HG02623 (cell line): ENCODE measurements at regions not wholly inside any gene's neighbourhood (a gene's known extent, or its start where the extent isn't known, plus 50 kb on each side); places are given as distances from the start of the nearest gene placed in this dataset.
"Not testable (repeated sequence)": the region's sequence is repeated elsewhere in the genome, so short reads cannot be mapped to it uniquely, and the experiment has no call there.

Source experiments
- ATAC-seq: cut with Tn5 transposase; IDR thresholded peaks from one replicate; pipeline ENCODE4 v1.9.1; 2021; ENCODE audit warnings: moderate library complexity; ENCODE audit not compliant: unreplicated experiment

GRCh38 chr3:161599697-161600096 lies 103.1 kb downstream of the OTOL1 start:
- no peak for ATAC-seq

DNA sequence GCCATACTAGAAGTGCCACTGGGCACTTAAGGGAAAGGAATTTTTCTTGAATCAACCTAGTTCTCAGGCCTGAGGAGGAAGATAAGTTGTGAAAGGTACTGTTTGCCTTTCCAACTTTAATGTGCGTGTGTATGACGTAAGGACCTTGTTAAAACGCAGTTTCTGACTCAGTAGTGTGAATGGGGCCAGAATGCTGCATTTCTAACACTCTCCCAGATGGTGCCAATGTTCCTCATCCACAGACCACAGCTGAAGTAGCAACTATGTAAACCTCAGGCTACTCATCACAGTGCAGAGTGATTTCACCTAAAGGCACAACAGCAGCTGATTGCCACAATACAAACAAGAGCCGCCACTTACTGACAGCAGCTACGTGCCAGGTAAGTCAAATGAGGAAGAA lies 103.6 kb downstream of the OTOL1 start:
- ATAC-seq, result no peak

- ATAC-seq, result no peak
These were observed 105.9 kb downstream of the OTOL1 start for GRCh38 chr3:161602475-161602874.

DNA sequence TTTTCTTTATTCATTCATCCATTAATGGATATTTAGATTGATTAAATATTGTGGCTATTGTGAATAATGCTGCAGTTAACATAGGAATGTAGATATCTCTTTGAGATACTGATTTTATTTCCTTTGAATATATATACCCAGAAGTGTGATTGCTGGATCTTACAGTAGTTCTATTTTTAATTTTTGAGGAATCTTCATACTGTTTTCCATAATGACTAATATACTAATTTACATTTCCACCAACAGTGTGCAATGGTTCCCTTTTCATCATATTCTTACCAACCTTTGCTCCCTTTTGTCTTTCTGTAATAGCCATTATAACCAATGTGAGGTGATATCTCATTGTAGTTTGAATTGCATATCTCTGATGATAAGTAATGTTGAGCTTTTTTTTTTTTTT lies 106.3 kb downstream of the OTOL1 start:
- ATAC-seq, result no peak

GRCh38 chr3:161607056-161607455 lies 110.4 kb downstream of the OTOL1 start:
- no peak for ATAC-seq

DNA sequence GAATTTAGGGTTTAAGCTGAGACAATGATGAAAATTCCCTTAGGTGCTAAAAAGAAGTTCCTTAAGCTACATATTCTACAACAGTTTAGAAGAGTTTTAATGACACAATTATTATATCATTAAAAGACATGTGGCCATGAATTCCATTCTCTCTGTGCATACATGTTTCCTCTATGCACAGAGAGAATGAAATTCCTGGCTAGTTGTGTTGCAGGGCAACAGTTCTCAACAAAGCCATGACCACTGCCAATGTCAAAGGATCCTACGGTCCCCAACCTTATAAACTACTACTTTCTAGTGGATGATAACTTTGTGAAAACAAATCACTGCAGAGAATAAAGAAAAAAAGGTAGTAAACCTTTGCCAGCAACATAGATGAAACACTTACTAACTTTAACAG lies 122.7 kb downstream of the OTOL1 start:
- ATAC-seq, result no peak

DNA sequence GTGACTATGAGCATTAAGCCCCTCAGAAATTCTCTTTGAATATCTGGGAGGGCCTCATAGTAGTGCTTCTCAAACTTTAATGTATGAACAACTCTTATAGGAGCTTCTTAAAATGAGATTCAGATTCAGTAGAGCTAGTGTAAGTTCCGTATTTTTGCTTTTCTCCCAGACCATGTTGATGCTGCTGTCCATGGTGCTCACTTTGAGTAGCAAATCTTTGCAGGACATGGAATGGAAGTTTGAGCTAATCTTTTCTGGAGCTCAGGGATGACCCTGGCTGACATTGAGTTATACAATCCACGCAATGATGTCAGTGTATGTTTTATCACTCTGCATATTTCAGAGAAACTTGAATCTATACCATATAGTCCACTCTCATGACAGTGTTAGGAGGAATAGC lies 134.2 kb downstream of the OTOL1 start:
- no peak for ATAC-seq

DNA sequence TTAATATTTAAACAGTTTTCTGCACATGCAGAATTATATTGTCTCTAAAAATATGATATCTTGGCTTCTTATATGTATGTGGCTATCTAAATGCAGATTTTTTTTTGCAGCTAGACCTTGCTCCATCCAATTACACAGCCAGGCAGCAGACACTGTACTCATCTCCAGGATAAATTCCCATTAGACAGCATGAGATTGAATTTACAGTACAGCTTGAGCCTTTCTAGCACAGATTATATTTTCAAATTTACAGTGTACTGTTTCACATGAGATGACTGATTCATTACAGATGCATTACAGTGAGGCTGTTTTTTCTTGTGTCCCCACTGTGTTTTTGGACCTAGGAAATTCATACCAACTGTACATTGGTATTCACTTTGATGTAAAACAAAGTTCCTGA lies 134.9 kb downstream of the OTOL1 start:
- no peak for ATAC-seq

DNA sequence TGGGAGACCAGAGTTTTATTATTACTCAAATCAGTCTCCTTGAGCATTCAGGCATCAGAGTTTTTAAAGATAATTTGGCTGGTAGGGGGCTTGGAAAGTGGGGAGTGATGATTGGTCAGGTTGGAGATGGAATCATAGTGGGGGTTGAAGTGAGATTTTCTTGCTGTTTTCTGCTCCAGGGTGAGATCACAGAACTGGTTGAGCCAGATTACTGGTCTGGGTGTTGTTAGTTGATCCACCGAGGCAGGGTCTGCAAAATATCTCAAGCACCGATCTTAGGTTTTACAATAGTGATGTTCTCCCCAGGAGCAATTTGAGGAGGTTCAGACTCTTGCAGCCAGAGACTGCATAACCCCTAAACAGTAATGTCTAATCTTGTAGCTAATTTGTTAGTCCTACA lies 141.0 kb downstream of the OTOL1 start:
- no peak for ATAC-seq

DNA sequence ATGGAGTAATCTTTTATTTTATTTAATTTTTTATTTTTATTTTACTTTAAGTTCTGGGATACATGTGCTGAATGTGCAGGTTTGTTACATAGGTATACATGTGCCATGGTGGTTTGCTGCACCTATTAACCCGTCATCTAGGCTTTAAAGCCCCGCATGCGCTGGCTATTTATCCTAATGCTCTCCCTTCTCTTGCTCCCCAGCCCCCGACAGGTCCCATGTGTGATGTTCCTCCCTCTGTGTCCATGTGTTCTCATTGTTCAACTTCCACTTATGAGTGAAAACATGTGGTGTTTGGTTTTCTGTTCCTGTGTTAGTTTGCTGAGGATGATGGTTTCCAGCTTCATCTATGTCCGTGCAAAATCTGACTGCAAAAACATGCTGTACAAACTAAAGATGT lies 142.5 kb downstream of the OTOL1 start:
- not testable (repeated sequence) for ATAC-seq

- no peak for ATAC-seq
These were observed 143.6 kb downstream of the OTOL1 start for GRCh38 chr3:161640181-161640580.

- ATAC-seq, result no peak
These were observed 144.7 kb downstream of the OTOL1 start for GRCh38 chr3:161641287-161641686.

GRCh38 chr3:161644891-161645635 lies 148.5 kb downstream of the OTOL1 start:
- ATAC-seq, result no peak

DNA sequence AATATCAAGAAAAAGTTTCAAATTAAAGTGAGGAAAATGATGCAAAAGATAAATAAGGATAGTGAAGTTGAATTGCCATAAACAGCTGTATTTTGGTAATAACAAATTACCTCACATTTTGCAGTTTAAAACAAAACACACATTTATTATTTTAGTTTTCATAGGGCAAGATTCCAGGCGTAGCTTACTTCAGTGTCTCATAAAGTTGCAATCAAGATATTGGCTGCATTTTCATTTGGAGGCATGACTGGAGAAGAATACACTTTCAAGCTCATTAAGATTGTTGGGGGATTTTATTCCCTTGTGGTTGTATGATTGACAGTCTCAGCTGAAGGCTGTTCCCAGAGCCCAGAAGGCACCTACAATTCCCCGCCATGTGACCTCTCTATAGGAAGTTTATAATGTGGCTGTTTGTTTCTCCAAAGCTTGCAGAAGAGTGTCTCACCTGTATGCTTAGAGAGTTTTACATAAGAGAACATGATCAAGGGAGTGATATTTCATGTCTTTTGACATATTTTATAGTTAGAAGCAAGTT lies 151.4 kb downstream of the OTOL1 start:
- no peak for ATAC-seq

DNA sequence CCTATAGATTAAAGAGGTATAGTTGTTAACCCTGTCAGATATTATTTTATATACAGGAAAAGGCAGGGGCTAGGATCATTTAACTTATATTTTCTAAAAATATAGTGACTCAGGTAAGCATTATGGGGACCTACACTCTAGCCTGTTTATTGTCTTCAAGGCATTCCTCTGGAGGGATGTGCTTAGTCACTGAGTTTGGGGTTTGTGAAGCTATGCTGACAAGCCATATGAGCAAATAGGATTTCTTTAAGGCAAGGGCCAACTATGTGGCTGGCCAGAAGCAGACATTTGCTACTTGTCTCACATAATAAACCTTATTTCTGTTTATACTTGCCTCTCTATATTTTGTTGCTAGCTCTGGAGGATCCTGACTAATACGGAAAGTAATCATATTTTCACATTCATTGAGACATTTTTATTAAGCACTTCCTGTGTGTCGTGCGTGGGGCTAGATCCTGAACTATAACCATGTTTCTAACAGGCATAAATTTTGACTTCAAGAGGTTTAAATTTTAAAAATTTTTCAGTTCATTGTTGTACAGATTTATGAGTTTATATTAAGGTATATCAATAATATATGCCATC lies 153.4 kb downstream of the OTOL1 start:
- ATAC-seq, result no peak

DNA sequence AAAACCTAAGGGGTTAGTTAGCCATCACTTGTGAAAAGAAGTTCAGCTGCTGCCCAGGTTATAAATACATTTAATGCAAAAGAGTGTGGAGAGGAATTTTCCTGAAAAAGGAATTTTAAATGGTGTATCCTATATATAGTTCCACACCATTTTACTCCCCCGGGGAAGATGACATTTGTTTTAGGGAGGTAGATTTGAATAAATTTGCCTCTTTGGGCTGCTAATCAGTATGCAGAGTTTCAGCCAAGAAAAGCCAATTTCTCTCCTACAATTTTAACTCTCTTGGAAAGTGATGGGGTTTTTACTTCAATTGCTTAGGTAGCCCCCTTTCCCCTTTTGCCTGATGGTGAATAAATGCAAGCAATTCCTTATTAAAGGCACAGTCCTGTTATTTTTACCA lies 161.2 kb downstream of the OTOL1 start:
- ATAC-seq, result no peak

- no peak for ATAC-seq
These were observed 174.5 kb downstream of the OTOL1 start for GRCh38 chr3:161671141-161671540.

GRCh38 chr3:161672478-161672877 lies 175.9 kb downstream of the OTOL1 start:
- no peak for ATAC-seq

DNA sequence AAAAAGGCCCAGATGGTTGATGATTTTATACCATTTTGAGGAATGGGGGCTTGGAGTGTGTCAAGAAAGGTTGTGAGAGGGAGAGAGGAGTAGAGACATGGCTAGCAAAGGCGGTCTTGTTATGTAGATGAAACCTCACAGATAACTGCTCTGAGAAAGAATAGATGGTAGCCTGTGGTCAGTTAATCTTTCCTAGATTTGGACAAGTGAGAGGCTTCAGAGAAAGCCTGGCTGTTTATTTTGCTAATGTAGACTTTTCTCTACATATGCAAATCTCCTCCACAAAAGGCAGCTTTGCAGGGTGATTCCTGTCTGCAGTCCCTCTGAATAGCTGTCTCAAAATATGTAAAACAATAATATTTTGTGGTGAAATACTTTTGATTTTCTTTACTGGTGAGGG lies 177.3 kb downstream of the OTOL1 start:
- no peak for ATAC-seq

- ATAC-seq, result no peak
These were observed 177.8 kb downstream of the OTOL1 start for GRCh38 chr3:161674402-161674801.

- ATAC-seq, result not testable (repeated sequence)
These were observed 185.2 kb downstream of the OTOL1 start for GRCh38 chr3:161681831-161682230.

GRCh38 chr3:161682715-161683114 lies 186.1 kb downstream of the OTOL1 start:
- ATAC-seq, result no peak
